Trophoblast cell (in vitro differentiated cells and primary cell): ENCODE measurements at regions not wholly inside any gene's neighbourhood (a gene's known extent, or its start where the extent isn't known, plus 50 kb on each side); places are given as distances from the start of the nearest gene placed in this dataset.

Experiments
- DNase-seq, 2 donors: peaks; one replicate each; pipeline ENCODE4 v3.0.0-alpha.2; 2016
- H2AFZ ChIP-seq: 2 replicates; pipeline ENCODE4 v1.6.1; 2013; ENCODE audit warnings: low read length, moderate library complexity, mild to moderate bottlenecking; ENCODE audit not compliant: insufficient read depth, poor library complexity
- H2AK5ac ChIP-seq: 2 replicates; pipeline ENCODE4 v1.6.1; 2013; ENCODE audit warnings: mild to moderate bottlenecking, low read length
- H2BK120ac ChIP-seq: 2 replicates; pipeline ENCODE4 v1.6.1; 2013; ENCODE audit warnings: low read length, mild to moderate bottlenecking, moderate library complexity; ENCODE audit not compliant: insufficient read depth, poor library complexity
- H2BK12ac ChIP-seq: 2 replicates; pipeline ENCODE4 v1.6.1; 2013; ENCODE audit warnings: mild to moderate bottlenecking, low read length, moderate library complexity
- H2BK5ac ChIP-seq: 2 replicates; pipeline ENCODE4 v1.6.1; 2013; ENCODE audit warnings: low read length, low read depth, moderate library complexity, mild to moderate bottlenecking; ENCODE audit not compliant: poor library complexity
- H3K14ac ChIP-seq: 2 replicates; pipeline ENCODE4 v1.6.1; 2013; ENCODE audit warnings: mild to moderate bottlenecking, low read length
- H3K18ac ChIP-seq: 2 replicates; pipeline ENCODE4 v1.6.1; 2013; ENCODE audit warnings: mild to moderate bottlenecking, low read length
- H3K23ac ChIP-seq: 2 replicates; pipeline ENCODE4 v1.6.1; 2013; ENCODE audit warnings: low read length
- H3K27ac ChIP-seq: 2 replicates; pipeline ENCODE4 v1.5.1; 2013; ENCODE audit warnings: low read depth, mild to moderate bottlenecking, inconsistent platforms, low read length, moderate library complexity
- H3K27me3 ChIP-seq: 2 replicates; pipeline ENCODE4 v1.6.1; 2013; ENCODE audit warnings: inconsistent platforms, mild to moderate bottlenecking, low read length, moderate library complexity; ENCODE audit not compliant: insufficient read depth
- H3K36me3 ChIP-seq, 2 experiments: 1 replicate in 1 of 2; 2 replicates in 1 of 2; pipeline ENCODE4 v1.6.1; 2013; ENCODE audit warnings: low read length in 2 of 2, mild to moderate bottlenecking in 2 of 2, moderate library complexity in 1 of 2; ENCODE audit not compliant: insufficient read depth in 2 of 2, control insufficient read depth in 1 of 2
- H3K4ac ChIP-seq: 2 replicates; pipeline ENCODE4 v1.6.1; 2013; ENCODE audit warnings: low read depth, mild to moderate bottlenecking, low read length, moderate library complexity
- H3K4me1 ChIP-seq, 2 experiments: 1 replicate in 1 of 2; 2 replicates in 1 of 2; pipeline ENCODE4 v1.6.1; 2013; ENCODE audit warnings: low read length in 2 of 2, mild to moderate bottlenecking in 2 of 2, moderate library complexity in 1 of 2; ENCODE audit not compliant: insufficient read depth in 2 of 2, control insufficient read depth in 1 of 2
- H3K4me2 ChIP-seq: 2 replicates; pipeline ENCODE4 v1.6.1; 2013; ENCODE audit warnings: inconsistent platforms, mild to moderate bottlenecking, low read length, moderate library complexity
- H3K4me3 ChIP-seq: 2 replicates; pipeline ENCODE4 v1.5.1; 2013; ENCODE audit warnings: mild to moderate bottlenecking, low read depth, low read length, inconsistent platforms
- H3K79me1 ChIP-seq: one replicate; pipeline ENCODE4 v1.6.1; 2013; ENCODE audit warnings: low read length
- H3K79me2 ChIP-seq: 2 replicates; pipeline ENCODE4 v1.6.1; 2013; ENCODE audit warnings: low read length, mild to moderate bottlenecking; ENCODE audit not compliant: control insufficient read depth, insufficient read depth, poor library complexity
- H3K9ac ChIP-seq: 2 replicates; pipeline ENCODE4 v1.6.1; 2013; ENCODE audit warnings: mild to moderate bottlenecking, low read length
- H3K9me3 ChIP-seq: 2 replicates; pipeline ENCODE4 v1.6.1; 2013; ENCODE audit warnings: low read depth, mild to moderate bottlenecking, control low read depth, inconsistent platforms, low read length; ENCODE audit not compliant: insufficient read depth
- H4K12ac ChIP-seq: 2 replicates; pipeline ENCODE4 v1.6.1; 2013; ENCODE audit warnings: low read depth, mild to moderate bottlenecking, low read length, moderate library complexity
- H4K8ac ChIP-seq: 2 replicates; pipeline ENCODE4 v1.6.1; 2013; ENCODE audit warnings: low read depth, mild to moderate bottlenecking, low read length, moderate library complexity
- H4K91ac ChIP-seq: one replicate; pipeline ENCODE4 v1.6.1; 2013; ENCODE audit warnings: low read depth, mild to moderate bottlenecking, low read length, moderate library complexity
- WGBS: extraction: QIAGEN DNeasy Blood & Tissue Kit; methylation state at CpG from one replicate; pipeline ENCODE4 v1.1.7; 2013; ENCODE audit warnings: missing lambda C conversion rate; ENCODE audit not compliant: insufficient read length, insufficient coverage; ENCODE audit errors: extremely low coverage; 5-methylcytosine and 5-hydroxymethylcytosine counted together

DNA sequence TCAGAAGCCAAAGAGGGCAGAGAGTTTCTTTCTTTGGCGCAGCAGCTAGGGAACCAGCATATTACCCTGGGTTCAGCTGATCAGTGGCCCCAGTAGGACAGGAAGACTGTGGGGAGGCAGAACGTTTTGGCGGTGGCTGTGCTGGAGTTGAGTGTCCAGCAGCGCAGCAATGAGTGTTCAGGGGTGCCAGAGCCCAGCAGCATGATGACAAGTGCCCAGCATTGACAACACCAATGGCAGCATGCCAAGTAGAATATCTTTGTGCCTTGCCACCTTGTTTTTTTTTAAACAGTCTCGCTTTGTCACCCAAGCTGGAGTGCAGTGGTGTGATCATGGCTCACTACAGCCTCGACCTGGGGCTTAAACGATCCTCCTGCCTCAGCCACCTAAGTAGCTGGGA is 106.7 kb upstream of the CDC42BPA start:
- Histone ChIP-seq H3K23ac (no peak overlapping the region), H3K9me3 (no peaks in the 10 kb centered on the region), H3K4ac (no peak overlapping the region), H2BK120ac (no peak overlapping the region), H3K4me3 (no peak overlapping the region), H3K79me1 (no peaks in the 10 kb centered on the region), H4K8ac (no peak overlapping the region), H3K27ac (no peak overlapping the region), H3K4me1 (peaks cover 9 to 13% of the 10 kb centered on the region in 2 experiments), H3K4me2 (no peak overlapping the region), H3K27me3 (no peaks in the 10 kb centered on the region), H2BK5ac (no peak overlapping the region), H2AFZ (no peak overlapping the region), H4K91ac (no peak overlapping the region), H3K36me3 (no peaks in the 10 kb centered on the region), H2AK5ac (no peak overlapping the region), H2BK12ac (no peak overlapping the region), H3K79me2 (no peaks in the 10 kb centered on the region), H4K12ac (no peak overlapping the region), H3K9ac (no peak overlapping the region), H3K14ac (no peak overlapping the region), H3K18ac (no peak overlapping the region)
- DNase-seq: no peak
- whole genome bisulfite sequencing: no CpG with 5 or more reads among the region's 7 CpGs

DNA sequence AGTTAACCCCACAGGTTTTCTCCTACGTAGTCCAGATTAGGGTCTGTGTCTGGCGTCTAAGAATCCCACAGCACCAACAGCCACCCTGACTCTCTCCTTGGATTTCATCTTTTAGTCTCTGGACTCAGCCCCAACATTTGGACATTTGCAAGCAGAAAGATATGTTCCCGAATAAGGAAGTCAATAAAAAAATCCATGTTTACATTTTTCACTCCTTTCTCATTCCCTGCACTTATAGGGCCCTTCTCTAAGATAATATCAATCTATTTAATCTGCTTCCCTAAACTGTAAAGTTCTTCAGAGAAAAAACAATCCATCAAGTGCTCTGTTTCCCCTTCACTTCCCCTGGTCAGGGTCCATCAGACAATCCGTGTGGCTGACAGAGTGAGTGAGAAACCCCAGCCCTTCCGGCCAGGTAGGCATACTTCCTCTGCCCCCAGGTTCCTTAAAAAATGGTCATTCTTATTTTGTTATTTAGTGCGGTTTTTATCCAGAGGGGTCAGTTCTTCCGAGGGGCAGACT is 105.9 kb upstream of the CDC42BPA start:
- Histone ChIP-seq H2BK120ac (no peak overlapping the region), H3K4me2 (no peak overlapping the region), H2BK5ac (no peak overlapping the region), H2AFZ (no peak overlapping the region), H4K8ac (no peak overlapping the region), H3K14ac (no peak overlapping the region), H3K23ac (no peak overlapping the region), H3K4me1 (peaks cover 4 to 5% of the 10 kb centered on the region in 2 experiments), H3K4me3 (no peak overlapping the region), H3K9me3 (no peaks in the 10 kb centered on the region), H3K79me1 (no peaks in the 10 kb centered on the region), H3K18ac (no peak overlapping the region), H3K9ac (no peak overlapping the region), H2AK5ac (no peak overlapping the region), H3K36me3 (no peaks in the 10 kb centered on the region), H3K27ac (no peak overlapping the region), H2BK12ac (no peak overlapping the region), H3K79me2 (no peaks in the 10 kb centered on the region), H3K4ac (no peak overlapping the region), H4K91ac (no peak overlapping the region), H4K12ac (no peak overlapping the region), H3K27me3 (no peaks in the 10 kb centered on the region)
- no CpG with 5 or more reads among the region's 7 CpGs for WGBS
- no peak for DNase-seq

GRCh38 chr1:227422581-227422980 is 104.3 kb upstream of the CDC42BPA start:
- Histone ChIP-seq H2BK5ac (no peak overlapping the region), H4K8ac (no peak overlapping the region), H3K4me3 (no peak overlapping the region), H2AFZ (no peak overlapping the region), H3K4me1 (no peaks in the 10 kb centered on the region), H3K23ac (no peak overlapping the region), H3K4ac (no peak overlapping the region), H3K27ac (no peak overlapping the region), H3K36me3 (no peaks in the 10 kb centered on the region), H4K91ac (no peak overlapping the region), H3K4me2 (no peak overlapping the region), H3K18ac (no peak overlapping the region), H3K79me2 (no peaks in the 10 kb centered on the region), H3K14ac (no peak overlapping the region), H3K9me3 (no peaks in the 10 kb centered on the region), H2BK12ac (no peak overlapping the region), H3K9ac (no peak overlapping the region), H2BK120ac (no peak overlapping the region), H3K27me3 (no peaks in the 10 kb centered on the region), H2AK5ac (no peak overlapping the region), H3K79me1 (no peaks in the 10 kb centered on the region), H4K12ac (no peak overlapping the region)
- WGBS: no CpG with 5 or more reads among the region's 2 CpGs
- DNase-seq: no peak

DNA sequence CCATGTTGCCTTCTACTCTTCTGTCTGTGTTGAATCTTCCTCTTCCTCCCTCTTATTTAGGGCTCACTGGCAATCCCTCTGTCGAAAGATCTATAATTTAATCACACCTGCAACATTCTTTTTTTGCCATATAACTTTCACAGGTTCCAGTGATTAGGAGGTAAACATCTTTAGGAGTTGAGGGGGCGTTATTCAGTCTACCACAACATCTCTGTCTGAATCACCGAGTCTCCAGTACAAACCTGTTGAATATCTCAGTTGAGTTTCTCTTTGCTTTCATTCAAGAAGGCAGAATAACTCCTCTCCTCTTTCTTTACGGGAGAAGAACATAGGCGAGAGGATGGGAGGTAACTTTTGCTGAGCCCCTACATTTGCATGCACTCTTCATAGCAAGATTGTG is 101.9 kb upstream of the CDC42BPA start:
- Histone ChIP-seq H3K27me3 (no peaks in the 10 kb centered on the region), H3K4ac (no peak overlapping the region), H3K27ac (no peak overlapping the region), H3K9me3 (no peaks in the 10 kb centered on the region), H3K18ac (no peak overlapping the region), H3K4me2 (no peak overlapping the region), H4K8ac (no peak overlapping the region), H3K9ac (no peak overlapping the region), H3K79me1 (peaks cover 1% of the 10 kb centered on the region), H4K12ac (no peak overlapping the region), H3K36me3 (no peaks in the 10 kb centered on the region), H4K91ac (no peak overlapping the region), H3K23ac (no peak overlapping the region), H2BK5ac (no peak overlapping the region), H3K4me3 (no peak overlapping the region), H2AFZ (no peak overlapping the region), H2BK120ac (no peak overlapping the region), H2AK5ac (no peak overlapping the region), H2BK12ac (no peak overlapping the region), H3K4me1 (peaks cover 0 to 3% of the 10 kb centered on the region in 2 experiments), H3K79me2 (no peaks in the 10 kb centered on the region), H3K14ac (no peak overlapping the region)
- WGBS: no CpG with 5 or more reads among the region's 5 CpGs
- DNase-seq: no peak
